Fibroblast of upper back skin (primary cell): ENCODE measurements at regions not wholly inside any gene's neighbourhood (a gene's known extent, or its start where the extent isn't known, plus 50 kb on each side); places are given as distances from the start of the nearest gene placed in this dataset.
A peak's percentile ranks its signal among the peaks of the same experiment; 100 is the strongest.
"Not testable (repeated sequence)": the region's sequence is repeated elsewhere in the genome, so short reads cannot be mapped to it uniquely, and the experiment has no call there.

Experiments used
- DNase-seq: peaks from one replicate; pipeline ENCODE4 v3.0.0-alpha.2; 2013

DNA sequence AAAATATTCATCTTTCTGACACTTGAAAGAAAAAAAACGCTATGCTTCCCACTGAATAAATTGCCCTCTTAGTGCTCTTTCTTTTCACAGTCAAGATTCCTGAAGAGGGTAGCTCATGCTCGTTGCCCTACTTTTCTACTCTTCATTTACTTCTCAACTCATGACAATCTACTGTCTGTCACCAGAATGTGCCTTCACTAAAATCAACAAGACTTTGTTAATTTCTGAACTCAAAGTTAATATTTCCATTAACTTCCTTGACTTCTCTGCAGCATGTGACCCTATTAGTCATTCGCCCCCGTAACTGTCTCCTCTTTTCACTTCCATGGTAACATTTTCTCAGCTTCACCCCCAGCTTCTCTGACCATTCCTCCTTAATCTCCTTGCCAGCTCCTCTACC lies 98.9 kb upstream of the MAPRE2 start:
- DNase-seq, result no peak

DNA sequence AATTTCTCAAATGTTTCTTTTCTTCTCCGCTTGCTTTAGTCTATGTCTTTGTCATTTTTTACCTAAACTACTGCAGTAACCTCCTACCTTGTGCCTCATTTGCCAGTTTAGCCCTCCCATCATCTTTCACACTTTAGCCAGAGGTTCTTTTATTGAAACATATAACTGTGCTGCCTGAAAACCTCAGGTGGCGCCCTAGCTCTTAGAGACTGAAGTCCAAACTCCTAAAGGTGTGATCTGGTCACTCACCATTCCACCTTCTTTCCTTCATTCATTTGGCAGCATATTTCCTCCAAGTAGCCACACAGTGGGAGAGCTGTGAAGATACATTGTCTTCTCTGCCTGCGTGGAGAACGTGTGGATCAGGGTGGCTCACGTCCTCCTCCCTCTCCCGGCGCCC lies 98.2 kb upstream of the MAPRE2 start:
- DNase-seq, result no peak

DNA sequence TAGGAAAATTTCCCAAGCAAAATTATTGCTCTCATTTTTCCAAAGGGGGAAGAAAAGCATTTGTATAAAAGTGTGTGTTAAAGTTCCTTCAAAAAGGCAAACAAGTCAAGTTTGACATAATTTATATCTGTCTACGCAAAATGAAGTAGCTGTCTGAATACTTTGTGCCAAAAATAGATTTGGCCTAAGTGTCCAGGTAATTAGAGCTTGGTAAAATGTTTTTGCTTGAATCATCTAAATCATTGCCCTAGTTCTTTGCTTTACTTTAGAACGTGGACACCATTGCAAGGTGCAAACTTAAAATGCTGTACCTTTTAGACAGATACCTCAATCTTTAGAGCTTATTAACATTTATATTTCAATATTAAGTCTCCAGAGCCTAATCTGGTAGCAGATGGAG lies 97.6 kb upstream of the MAPRE2 start:
- DNase-seq, result no peak

DNA sequence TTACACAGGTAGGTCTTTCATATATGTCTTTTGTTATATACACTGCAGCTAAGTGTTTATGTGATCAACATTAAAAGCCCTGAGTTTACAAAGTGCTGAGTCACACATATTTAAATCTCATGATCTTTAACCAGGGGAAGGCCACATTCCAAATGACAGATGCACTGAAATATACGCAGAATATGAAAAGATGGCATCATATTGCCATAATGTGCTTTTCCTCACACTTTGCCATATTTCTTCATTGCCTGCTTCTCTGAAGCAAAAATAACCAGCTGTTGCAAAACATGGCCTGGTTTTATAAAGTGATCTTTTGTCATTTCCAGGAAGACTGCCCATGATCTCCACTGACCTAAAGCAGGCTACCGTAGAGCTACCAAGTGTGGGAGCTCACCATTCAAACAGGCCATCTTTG lies 93.5 kb upstream of the MAPRE2 start:
- DNase-seq, result peak; percentile 36

DNA sequence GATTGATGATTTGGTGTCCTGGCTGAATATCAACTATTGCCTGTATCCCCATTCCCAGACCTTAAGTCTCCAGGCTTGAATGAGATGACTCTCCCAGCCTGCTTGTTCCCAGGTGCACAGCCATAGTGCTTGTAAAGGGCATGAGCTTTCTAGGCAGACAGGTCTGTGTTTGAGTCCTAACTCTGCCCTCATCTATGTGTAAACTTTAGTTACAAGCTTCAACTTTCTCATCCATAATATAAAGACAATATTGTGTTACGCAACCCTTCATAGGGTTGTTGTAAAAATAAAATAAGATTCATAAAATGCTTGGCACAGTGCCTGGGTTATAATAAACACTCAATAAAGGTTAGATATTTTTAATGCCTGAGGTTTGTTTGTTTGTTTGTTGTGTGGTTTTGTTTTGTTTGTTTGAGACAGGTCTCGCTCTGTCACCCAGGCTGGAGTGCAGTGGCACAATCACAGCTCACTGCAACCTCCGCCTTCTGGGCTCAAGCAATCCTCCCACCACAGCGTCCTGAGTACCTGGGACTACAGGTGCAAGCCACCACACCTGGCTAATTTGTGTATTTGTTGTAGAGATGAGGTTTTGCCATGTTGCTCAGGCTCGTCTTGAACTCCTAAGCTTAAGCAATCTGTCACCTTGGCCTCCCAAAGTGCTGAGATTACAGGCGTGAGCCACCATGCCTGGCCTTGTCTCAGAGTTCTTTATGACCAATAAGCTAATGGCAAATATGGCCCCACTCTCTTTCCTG lies 89.4 kb upstream of the MAPRE2 start:
- no peak for DNase-seq

DNA sequence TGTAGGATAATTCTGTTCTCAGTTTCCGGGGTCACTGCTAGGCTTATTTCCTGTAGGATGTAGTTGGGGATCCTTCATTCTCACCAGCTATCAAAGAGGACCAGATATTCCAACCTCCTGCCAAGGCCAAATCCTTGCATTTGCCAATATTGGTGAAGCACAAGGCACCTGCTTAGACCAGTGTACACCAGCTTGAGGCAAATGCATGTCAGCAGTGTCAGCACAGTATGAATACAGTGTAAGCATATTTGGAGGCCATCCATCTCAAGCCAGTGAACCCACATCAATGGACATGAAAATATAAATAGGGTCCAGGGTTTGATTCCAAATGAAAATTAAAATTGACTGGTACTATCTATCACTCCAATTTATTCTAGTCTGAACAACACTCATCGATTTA lies 88.0 kb upstream of the MAPRE2 start:
- DNase-seq, result no peak

DNA sequence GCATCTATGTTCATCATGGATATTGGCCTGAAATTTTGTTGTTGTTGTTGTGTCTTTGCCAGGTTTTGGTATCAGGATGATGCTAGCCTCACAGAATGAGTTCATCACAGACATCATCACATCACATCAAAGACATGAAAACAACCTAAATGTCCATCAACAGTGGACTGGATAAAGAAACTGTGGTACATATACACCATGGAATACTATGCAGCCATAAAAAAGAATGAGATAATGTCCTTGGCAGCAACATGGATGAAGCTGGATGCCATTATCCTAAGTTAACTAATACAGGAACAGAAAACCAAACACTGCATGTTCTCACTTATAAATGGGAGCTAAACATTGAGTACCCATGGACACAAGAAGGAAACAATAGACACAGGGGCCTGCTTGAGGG lies 85.7 kb upstream of the MAPRE2 start:
- DNase-seq, result not testable (repeated sequence)

DNA sequence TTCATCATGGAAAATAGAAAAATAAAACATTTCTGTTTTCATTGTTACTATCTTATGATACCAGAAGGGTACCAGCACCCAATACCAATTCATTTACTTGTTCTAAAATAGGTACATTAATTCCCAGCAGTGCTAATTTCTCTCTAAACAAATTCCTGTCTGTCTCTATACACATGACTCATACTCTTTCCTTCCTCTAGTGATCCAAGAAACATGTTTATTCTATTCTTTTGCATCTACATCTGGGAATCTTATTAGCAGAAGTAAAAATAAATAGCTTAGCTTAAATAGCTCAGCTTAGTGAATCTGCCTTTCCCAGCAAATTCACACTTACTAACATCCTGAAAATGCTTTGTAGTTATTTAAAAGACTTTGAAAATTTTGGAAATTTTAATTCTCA lies 84.5 kb upstream of the MAPRE2 start:
- DNase-seq, result no peak

DNA sequence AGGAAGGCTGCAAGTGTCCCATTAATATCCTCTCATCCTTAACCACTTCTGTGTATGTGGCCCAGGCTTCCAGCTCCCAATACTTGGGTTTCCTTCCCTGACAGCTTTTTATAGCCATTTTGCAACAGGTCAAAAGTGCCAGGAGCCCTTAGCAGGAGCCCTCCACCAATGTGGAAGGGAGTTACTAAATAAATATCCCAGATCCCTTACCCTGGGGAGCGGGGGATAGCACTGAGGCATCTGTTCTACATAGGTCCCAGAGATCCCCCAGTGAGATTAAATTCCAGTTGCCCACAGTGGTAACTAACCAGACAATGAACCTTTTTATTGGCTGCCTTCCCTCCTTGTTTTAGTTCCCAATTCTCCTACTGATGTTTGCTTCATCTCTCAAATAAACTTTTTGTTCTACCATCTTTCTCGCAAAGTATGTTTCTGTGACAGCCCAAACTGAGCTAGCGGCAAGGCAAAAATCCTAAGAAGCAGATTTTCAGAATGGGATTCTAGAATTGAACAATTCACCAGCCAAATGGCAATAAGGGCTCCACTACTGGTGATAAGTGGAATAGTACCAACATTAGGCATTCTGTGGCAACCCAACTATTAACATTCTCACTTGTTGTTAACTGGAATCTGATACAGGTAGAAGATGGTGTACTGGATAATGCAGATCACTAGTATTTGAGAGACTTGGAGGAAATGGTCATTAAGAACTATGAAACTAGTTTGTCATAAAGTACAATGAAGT lies 83.9 kb upstream of the MAPRE2 start:
- DNase-seq, result peak; percentile 52

DNA sequence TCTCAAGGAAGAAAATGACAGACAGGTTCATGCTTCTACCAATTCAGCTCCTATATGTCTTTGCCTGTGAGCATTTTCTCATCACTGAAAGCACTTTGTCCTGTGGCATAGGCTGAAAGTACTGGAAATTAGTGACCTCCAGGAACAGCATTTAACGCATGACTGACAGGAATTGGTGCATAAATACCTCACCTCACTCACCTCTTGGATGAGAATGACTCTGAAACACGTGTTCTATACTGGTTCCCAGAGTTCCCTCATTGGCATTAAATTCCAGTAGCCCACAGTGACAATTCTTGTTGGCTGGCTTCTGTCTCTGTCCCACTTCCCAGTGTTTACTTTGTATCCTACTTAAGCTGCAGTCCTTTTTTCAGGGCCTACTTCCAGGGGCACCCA lies 83.4 kb upstream of the MAPRE2 start:
- no peak for DNase-seq

DNA sequence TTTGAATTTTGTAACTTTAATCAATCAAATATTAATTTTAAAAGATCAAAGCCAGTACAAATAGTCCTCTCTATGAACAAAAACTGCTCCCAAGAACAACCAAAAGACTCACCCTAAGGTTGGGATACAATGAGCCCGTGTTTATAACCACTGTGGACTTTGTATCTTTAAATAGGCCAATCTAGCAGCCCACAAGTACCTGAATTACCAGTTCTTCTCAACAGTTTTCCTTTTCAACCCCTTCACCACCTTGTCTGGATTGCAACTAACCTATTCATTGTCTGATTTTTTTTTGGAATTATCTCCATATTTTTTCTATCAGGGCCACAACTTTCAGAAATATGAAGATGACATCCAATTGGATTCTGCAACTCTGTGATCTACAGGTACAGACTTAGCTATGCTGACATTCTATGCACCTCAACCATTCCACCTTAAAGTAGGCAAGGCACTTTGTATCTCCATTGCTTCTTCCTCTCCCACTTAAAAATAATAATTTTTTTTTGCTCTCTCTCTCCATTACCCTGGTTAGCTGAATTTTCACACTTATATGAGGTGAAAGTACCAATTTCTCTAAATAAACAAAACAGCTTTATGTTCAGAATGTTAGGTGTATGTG lies 81.9 kb upstream of the MAPRE2 start:
- DNase-seq, result no peak

DNA sequence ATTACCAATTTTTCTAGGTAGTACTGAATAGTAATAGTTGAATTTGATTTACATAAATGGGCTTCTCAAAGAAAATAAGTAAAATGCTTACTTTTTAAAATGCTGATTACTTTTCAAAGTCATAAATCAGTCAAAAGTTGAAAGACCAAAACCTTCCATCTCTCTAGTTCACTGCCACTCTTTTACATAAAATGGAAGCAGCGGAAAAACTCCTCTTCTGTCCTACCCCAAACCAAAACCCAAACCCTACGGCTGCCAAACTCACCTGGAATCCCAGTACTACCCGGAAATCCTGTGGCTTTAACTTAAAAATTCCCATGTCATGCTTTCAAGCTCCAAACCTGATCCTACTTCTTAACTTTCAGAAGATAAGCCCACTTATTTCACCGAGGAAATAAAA lies 81.2 kb upstream of the MAPRE2 start:
- DNase-seq, result no peak

DNA sequence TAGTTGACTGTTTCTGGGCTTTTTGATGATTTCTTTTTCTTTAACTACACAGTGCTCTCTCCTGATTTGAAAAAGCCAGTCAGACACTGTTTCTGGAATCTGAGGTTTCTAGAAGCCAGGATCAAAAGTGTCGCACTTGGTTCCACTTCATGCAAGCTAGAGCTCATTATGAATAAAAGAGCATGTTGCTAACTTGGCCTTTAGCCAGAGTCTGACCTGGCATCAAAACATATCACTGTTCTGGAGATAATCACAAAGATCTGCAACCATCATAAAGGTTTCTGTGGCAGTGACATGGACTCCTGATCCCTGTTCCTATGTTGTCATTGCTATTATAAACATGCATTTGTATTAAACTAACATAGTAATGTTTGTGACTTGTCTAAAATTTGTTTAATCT lies 76.1 kb upstream of the MAPRE2 start:
- DNase-seq, result no peak

DNA sequence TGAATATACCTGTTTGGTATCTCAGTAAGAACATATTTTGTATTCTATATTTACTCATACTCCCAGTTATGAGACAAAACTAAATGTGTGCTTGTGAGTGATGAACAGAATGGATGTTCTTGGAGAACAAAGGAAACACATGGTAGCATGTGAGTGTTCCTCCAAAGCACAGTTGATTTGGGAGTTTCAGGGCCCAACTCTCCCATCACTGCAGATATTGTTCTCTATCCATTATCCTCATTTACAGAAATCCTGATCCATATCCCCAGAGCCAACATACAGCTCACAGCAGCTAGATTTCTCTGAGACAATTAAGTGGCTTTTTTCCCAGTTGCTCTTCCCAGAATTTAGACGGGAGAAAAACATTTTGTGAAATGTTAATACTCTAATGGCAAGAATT lies 75.6 kb upstream of the MAPRE2 start:
- no peak for DNase-seq

DNA sequence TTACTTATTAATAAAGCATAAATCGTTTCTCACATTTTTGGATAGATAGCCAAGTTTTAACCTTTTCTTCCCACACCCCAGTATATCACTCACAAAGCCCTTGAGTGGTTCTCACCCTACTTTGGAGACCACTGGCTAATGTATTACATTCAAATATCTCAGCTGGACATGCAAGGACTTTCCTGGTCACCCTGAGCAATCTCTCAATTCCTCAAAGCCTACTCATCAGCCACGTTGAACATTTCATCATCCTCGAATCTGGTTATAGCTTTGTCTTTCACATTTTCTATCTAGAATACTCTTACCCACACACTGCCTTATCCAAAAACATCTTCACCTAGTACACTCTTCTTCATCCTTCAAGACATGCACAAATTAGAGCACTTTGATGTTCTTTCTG lies 71.1 kb upstream of the MAPRE2 start:
- peak; percentile 57 for DNase-seq

DNA sequence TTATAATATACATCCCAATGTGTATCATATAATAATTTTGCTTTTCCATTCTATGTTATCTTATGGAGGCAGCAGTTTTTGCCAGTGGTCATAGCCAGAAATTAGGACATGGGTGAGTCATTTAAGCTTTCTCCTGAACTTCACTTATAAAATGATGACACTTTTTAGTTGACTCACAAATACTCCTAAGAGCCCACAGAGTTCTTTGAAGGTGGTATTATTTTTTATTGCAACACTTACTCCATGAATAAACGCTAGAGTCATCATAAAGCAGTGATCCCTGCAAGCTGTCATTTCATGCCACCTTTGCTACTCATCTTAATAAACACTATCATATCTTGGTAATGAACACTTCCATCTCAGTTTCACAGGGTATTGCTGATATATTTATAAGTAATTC lies 69.9 kb upstream of the MAPRE2 start:
- peak; percentile 36 for DNase-seq

DNA sequence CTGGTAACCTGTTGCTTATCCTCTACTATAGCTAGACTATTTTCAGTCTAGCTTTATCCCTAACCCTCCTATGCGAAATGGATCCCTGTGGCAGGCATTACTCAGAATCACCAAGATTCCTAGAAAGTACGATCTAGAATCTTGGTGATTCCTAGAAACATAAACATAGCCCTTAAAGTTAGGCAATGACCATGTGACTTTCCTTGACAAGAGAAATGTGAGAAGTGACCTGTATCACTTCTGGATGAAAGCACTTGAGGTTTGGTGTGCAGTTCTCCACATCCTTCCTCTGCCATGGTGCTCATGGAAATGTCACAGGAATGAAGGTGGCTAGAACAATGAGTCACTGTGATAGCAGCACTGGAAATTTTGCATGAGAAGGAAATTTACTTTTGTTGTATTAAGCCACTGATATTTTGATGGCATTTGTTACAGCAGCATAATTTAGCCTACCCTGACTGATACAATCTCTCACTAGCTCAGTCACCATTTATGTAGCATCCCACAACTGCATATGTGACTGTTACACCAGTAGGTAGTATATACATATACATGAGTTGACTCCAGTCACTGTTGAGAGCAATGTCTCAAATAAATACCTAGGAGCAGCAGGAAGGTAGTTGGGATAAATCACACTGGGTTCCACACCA lies 68.3 kb upstream of the MAPRE2 start:
- no peak for DNase-seq

DNA sequence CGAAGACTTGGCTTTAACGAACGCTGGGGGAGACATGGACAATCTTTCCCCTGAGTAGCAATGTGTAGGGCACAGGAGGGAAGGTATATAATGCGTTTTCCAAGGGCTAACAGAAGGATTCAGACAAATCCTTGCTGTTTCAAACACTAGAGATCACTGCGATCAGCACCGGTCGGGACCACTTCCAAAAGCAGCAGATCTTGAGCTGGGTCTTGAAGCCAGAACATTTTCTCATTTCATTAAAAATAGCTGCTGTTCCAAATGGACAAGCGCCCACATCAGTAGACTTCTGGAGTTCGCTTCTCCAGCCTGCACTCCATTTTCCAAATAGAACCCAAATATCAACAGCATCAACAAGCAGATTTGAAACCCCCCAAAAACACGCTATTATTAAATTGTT lies 65.1 kb upstream of the MAPRE2 start:
- DNase-seq, result no peak

DNA sequence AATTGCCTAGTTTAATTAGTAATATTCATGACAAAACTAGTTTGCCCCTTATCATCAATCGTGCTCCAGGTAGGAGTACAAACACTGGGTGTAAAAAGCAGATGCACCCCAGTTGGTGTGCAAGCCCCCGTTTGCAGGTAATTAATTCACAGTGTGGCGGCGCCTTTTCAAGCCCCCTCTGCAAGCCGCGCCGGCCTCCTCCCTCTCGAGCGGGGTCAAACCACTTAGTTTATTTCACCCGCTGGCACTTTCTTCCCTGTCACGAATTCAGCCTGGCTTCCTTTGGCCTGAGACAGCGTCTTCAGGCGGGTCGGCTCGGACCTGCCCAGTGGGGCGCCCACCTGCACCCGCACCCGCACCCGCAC lies 64.7 kb upstream of the MAPRE2 start:
- DNase-seq, result no peak

DNA sequence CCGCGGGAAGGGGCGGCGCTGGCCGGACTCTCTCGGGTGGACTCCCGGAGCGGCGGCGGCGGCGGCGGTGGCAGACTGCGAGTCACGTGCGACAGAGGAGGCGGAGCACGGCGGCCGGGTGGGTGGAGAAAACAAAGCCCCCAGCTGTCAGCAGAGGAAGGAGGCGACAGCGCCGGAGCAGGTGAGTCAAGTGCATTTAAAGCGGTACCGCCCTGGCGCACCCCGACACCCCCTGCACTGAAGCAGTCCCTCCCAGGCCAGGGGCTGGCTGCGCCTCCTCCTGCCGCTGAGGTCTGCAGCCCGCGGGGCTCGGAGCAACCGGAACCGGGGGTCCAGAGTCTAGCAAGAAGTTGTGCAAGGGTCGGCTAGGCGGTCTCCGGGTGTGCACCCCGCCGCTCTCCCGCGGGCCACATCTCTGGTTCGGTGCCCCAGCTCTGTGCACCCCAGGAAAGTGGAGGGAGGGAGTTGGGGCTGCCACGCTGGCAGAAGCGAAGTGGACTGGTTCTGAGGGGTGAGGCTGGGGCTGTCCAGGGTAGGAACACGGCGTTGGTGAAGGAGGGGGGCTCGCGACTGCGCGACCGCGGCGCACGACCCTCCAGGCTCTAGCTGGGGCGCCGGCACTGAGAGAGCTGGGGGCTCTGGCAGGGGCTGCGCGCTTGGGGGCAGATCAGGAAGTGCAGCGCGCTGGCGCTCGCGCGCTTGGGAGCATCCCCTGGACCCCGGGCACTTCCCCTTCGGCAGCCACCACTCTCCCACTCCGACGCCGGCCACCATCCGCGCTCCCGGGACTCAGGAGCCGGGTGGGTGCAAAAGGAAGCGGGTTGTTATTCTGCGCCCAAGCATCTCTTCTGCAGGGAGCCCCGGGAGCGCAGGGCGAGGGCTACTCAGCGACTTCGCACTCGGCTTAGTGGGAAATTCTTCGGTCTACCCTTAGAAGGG lies 64.0 kb upstream of the MAPRE2 start:
- DNase-seq, result no peak

DNA sequence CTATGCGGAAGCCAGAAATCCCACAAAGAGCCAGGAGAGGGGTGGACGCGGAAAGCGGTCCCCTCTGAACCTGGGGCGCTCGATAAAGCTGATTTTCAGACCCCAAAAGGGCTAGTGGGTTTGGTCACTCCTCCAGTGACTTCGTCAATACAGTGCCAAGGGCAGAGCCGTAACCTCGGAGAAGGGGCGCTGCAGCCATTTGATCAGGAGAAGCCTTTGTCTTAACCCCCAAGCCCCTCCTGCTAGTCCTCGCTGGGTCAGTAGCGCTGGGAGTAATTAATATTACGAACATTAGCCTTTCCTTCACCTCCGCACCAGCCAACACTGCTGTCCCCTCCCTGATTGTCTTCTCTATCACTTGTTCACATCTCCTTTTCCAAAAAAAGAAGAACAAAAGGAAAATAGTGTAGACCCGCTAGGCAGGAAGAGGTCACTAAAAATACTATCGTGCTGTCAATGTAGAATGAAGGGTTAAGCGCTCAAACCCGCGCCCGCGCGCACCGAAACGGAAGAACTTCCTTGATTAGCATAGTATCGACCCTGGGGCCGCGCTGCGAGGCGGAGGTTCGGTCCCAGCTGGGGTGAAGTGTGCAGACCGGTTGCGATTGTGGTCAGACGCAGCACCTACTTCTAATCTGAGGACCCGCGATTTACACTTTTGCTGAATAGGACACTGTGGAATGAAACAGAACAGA lies 63.2 kb upstream of the MAPRE2 start:
- no peak for DNase-seq

DNA sequence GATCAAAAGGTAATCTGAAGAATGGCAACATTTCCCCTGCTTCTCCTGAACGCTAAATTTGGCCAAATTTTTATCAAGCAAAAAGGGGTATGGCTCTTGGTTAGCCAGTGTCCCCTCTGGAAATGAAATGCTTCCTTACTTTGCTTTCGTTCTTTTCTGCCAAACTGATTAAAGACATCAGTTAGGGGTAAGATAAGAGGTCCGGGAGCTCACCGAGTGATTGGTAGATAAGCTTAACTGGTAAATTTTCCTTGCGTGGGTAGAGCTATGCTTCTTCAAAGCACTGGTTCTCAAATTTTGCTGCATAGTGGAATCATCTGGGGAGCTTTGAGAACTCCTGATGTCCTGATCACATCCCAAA lies 62.7 kb upstream of the MAPRE2 start:
- no peak for DNase-seq
